Panc1 (cell line): ENCODE measurements at regions not wholly inside any gene's neighbourhood (a gene's known extent, or its start where the extent isn't known, plus 50 kb on each side); places are given as distances from the start of the nearest gene placed in this dataset.

ENCODE experiments used
- ATAC-seq: fragments of 200-7000 bp; cut with Tn5 transposase; 2 replicates; pipeline ENCODE4 v1.9.1; 2020; ENCODE audit warnings: mild to moderate bottlenecking, moderate library complexity
- BruUV-seq: library from RNA; stranded (reverse); fragments of 400-500 nt; replicated peaks from 2 replicates; lab custom pipeline; 2021; lab: Mats Ljungman, UMichigan
- CTCF ChIA-PET: fragments of 300-600 bp; sonication (Branson Sonifier 250); formaldehyde crosslinking; loops from one replicate; lab custom pipeline; 2022; ENCODE audit warnings: antibody characterized with exemption; lab: Charles Lee
- POLR2A ChIA-PET: fragments of 300-600 bp; sonication (Branson Sonifier 250); formaldehyde crosslinking; loops from one replicate; lab custom pipeline; 2022; ENCODE audit warnings: antibody characterized with exemption; lab: Charles Lee
- DNase-seq: peaks from one replicate; pipeline ENCODE4 v3.0.0-alpha.2; 2010; ENCODE audit warnings: low read depth, low spot score
- H3K27ac ChIP-seq: 2 replicates; pipeline ENCODE4 v1.5.1; 2011; ENCODE audit warnings: mild to moderate bottlenecking, low read length, inconsistent platforms
- H3K27me3 ChIP-seq: fragments of 200-500 bp; sonication (Bioruptor generic); 2 replicates; pipeline ENCODE4 v1.6.0; 2014; ENCODE audit warnings: low read length, inconsistent platforms; ENCODE audit not compliant: control insufficient read depth, insufficient read depth
- H3K36me3 ChIP-seq: fragments of 200-500 bp; sonication (Bioruptor generic); 2 replicates; pipeline ENCODE4 v1.5.1; 2014; ENCODE audit warnings: inconsistent platforms, mild to moderate bottlenecking, low read length, moderate library complexity; ENCODE audit not compliant: control insufficient read depth, insufficient read depth
- H3K4me1 ChIP-seq: 2 replicates; pipeline ENCODE4 v1.5.1; 2011; ENCODE audit warnings: inconsistent platforms, mild to moderate bottlenecking, low read length, moderate library complexity; ENCODE audit not compliant: control insufficient read depth, insufficient read depth
- H3K4me3 ChIP-seq, 2 experiments: 2 replicates each; pipeline ENCODE4 v1.5.1; 2011 to 2012; ENCODE audit warnings: low read depth in 2 of 2, low read length in 2 of 2, mild to moderate bottlenecking in 2 of 2, inconsistent platforms in 1 of 2, moderate library complexity in 1 of 2
- H3K9me3 ChIP-seq: fragments of 200-500 bp; sonication (Bioruptor generic); 2 replicates; pipeline ENCODE4 v1.5.1; 2014; ENCODE audit warnings: low read depth, mild to moderate bottlenecking, inconsistent platforms, low read length, moderate library complexity; ENCODE audit not compliant: control insufficient read depth, insufficient read depth
- CTCF ChIP-seq: fragments of 450-650 bp; IDR thresholded peaks from 2 replicates; pipeline ENCODE4 v1.5.1; 2017; ENCODE audit warnings: mild to moderate bottlenecking
- POLR2AphosphoS5 ChIP-seq: IDR thresholded peaks from 2 replicates; pipeline ENCODE4 v1.6.1; 2012; ENCODE audit warnings: mild to moderate bottlenecking, low read depth, low read length, moderate library complexity
- REST ChIP-seq, 2 experiments: IDR thresholded peaks; 2 replicates each; pipeline ENCODE4 v1.6.1; 2011 to 2012; ENCODE audit warnings: low read depth in 2 of 2, control low read depth in 1 of 2, low read length in 1 of 2, mild to moderate bottlenecking in 1 of 2, moderate library complexity in 1 of 2; ENCODE audit not compliant: insufficient read depth in 1 of 2
- SIN3A ChIP-seq: IDR thresholded peaks from 2 replicates; pipeline ENCODE4 v1.6.1; 2012; ENCODE audit warnings: low read depth, mild to moderate bottlenecking, low read length, moderate library complexity, borderline replicate concordance; ENCODE audit not compliant: insufficient read depth
- TCF7L2 ChIP-seq: IDR thresholded peaks from 2 replicates; pipeline ENCODE4 v1.6.1; 2011; ENCODE audit warnings: mild to moderate bottlenecking, low read depth, low read length, inconsistent platforms
- in situ Hi-C: cut with HindIII; loops from 2 replicates; pipeline ENCODE4 v1.10.0; 2016; ENCODE audit warnings: low sequenced_read_pairs, low pct_unique_long_range_greater_than_20kb
- intact Hi-C: fragments of 100-400 bp; cut with micrococcal nuclease; formaldehyde crosslinking; loops from one replicate; pipeline ENCODE4 v1.10.0; 2022; ENCODE audit not compliant: unreplicated experiment

- no TSS peak for BruUV-seq
- no peaks in the 10 kb centered on the region for H3K9me3 ChIP-seq
- CTCF ChIA-PET, result no interaction called here
- H3K4me1 ChIP-seq, result no peaks in the 10 kb centered on the region
- H3K4me3 ChIP-seq, result no peak overlapping the region
- TF ChIP-seq POLR2AphosphoS5, result no peak
- no peak for TF ChIP-seq SIN3A
- TF ChIP-seq REST (IDR thresholded peaks at IDR 0.05; ENCODE audit: insufficient read depth in 1 of 2, low read depth in 2 of 2, low read length in 1 of 2), result no peak
- no peak for TF ChIP-seq CTCF
- TF ChIP-seq TCF7L2, result no peak
- no peak for ATAC-seq
- H3K36me3 ChIP-seq, result no peaks in the 10 kb centered on the region
- no peak overlapping the region for H3K27ac ChIP-seq
- DNase-seq, result no peak
- POLR2A ChIA-PET, result no interaction called here
- in situ Hi-C loops (no loop called here), intact Hi-C loops (no loop called here)
- H3K27me3 ChIP-seq, result no peaks in the 10 kb centered on the region
These were observed 364.6 kb upstream of the ZNF507 start for GRCh38 chr19:31980796-31981195.

GRCh38 chr19:31981545-31981944 is 363.9 kb upstream of the ZNF507 start:
- intact Hi-C loops (no loop called here), in situ Hi-C loops (no loop called here)
- ATAC-seq (no peak), DNase-seq (no peak)
- Histone ChIP-seq H3K4me3 (no peak overlapping the region), H3K27ac (no peak overlapping the region), H3K9me3 (no peaks in the 10 kb centered on the region), H3K4me1 (no peaks in the 10 kb centered on the region), H3K36me3 (no peaks in the 10 kb centered on the region), H3K27me3 (no peaks in the 10 kb centered on the region)
- BruUV-seq, result no TSS peak
- ChIA-PET POLR2A (no interaction called here), CTCF (no interaction called here)
- TF ChIP-seq CTCF, result no peak
- no peak for TF ChIP-seq TCF7L2
- TF ChIP-seq POLR2AphosphoS5, result no peak
- no peak for TF ChIP-seq SIN3A
- no peak for TF ChIP-seq REST (IDR thresholded peaks at IDR 0.05; ENCODE audit: insufficient read depth in 1 of 2, low read depth in 2 of 2, low read length in 1 of 2)
